ENCODE measurements at regions not wholly inside any gene's neighbourhood (a gene's known extent, or its start where the extent isn't known, plus 50 kb on each side); places are given as distances from the start of the nearest gene placed in this dataset.

DNA sequence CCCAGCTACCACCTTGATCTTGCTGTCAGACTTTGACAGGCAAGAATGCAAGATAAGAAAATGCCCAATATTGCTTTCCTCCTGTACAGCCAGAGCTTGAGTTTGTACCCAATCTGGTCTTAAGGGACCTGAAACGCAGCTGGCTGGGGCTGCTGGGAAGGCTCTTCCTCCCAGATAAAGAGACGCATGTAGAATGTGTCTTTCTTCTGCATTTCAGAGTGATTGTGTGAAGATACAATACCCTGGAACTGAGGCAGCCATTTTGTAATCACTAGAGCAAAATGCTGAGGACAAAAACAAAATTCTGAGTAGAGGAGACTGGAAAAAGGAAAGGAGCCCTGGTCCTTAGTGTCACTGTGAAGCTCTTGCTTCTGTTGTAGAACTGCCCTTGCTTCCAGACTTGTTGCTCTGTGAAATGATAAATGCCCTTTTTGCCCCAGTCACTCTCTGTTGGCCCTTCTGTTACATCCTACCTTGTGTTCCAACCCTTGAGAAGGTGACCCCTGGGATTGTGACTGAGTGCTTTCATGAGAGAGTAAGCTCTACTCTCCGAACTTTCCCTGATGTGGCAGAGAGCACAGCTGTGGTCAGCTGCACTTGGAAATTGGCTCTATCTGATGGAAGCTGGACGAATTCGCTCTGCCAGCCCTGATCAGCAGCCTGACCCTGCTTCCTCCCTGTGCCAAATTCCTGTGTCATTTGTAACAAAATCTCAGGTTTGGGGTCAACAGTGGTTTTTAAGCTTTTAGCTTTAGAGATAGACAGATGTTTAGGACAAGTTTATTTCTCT is 137.4 kb upstream of the RBMS1 start:
- in situ Hi-C loops (cut with MboI; ENCODE audit: low sequenced_read_pairs): no loop called here

GRCh38 chr2:160632084-160632975 is 138.7 kb upstream of the RBMS1 start:
- in situ Hi-C loops (cut with MboI; ENCODE audit: low sequenced_read_pairs): no loop called here

DNA sequence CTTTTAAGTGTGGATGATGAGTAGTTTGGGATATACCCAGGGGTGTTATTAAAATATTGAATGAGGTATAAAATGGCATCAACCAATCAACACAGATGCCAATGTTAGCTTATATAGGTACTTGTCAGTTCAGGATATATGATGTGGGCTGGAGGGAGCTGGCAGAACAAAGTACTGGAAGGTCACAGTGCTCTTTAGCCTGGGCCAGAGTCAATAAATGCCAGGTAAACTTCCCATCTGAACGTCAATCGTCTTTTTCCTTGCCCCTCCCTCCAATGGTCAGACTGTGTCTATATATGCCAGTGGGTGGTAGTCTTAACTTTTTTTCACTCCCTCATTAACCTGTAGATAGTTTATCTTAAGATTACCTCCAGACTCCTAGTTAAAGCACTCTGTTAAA is 140.8 kb upstream of the RBMS1 start:
- in situ Hi-C loops (cut with MboI; ENCODE audit: low sequenced_read_pairs): no loop called here

DNA sequence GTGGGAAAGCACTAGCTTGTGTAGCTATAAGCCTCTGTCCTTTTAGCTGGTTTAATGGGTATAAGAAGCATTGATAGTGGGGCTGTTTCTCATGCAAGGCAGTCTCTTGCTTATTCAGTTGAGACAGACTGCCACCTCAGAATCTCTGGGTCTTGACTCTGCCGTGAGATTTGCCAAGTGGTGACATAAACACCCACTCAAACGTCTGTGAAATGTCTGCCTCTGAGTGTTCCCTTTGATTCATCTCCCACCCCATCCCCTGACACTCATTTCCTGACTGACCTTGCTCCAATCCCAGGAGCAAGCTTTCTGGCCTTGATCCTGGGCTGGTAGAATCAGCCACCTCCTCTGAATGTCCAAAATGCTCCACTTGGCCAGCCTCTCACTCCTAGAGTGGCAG is 141.9 kb upstream of the RBMS1 start:
- in situ Hi-C loops (cut with MboI; ENCODE audit: low sequenced_read_pairs): no loop called here

- in situ Hi-C loops (cut with MboI; ENCODE audit: low sequenced_read_pairs): no loop called here
Measured at GRCh38 chr2:160639472-160639871, 145.9 kb upstream of the RBMS1 start.

GRCh38 chr2:160646684-160647444 is 153.3 kb upstream of the RBMS1 start:
- in situ Hi-C loops (cut with MboI; ENCODE audit: low sequenced_read_pairs): no loop called here

DNA sequence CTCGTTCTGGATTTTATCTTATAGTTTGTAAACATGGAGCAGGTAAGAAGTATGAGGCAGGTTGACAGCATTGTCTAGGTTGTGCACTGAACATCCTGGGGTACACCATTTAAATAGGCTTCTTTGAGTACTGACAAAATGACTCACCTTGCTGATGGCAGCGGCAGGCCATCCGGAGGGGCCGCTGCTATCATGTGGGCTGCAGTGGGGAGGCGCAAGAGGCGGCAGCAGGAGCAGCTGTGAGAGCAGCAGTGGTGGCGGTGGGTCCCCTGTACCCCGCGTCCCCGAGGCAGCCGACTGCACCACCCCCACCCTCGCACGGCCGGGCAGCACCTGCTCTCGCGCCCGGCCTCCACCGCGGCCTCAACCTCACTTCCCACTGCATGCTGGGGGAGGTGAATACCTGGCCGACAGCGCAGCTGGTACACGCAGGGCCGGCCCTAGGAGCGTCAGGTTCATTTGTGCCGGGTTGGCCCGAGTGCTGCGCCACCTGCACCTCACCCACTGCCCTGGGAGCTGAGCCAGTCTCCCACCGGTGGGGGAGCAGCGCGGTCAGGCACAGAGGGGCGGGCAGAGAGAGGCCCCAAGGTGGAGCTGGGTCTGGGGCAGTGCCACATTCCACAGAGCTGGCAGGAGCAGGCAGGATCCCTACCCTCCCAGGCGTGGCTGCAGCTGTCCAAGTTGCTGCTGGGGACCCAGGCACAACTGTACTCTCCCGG is 154.5 kb upstream of the RBMS1 start:
- in situ Hi-C loops (cut with MboI; ENCODE audit: low sequenced_read_pairs): no loop called here

- in situ Hi-C loops (cut with MboI; ENCODE audit: low sequenced_read_pairs): no loop called here
Measured at GRCh38 chr2:160649698-160650097, 156.1 kb upstream of the RBMS1 start.

GRCh38 chr2:160650196-160651118 is 156.8 kb upstream of the RBMS1 start:
- in situ Hi-C loops (cut with MboI; ENCODE audit: low sequenced_read_pairs): no loop called here

GRCh38 chr2:160651416-160652200 is 158.0 kb upstream of the RBMS1 start:
- in situ Hi-C loops (cut with MboI; ENCODE audit: low sequenced_read_pairs): no loop called here

DNA sequence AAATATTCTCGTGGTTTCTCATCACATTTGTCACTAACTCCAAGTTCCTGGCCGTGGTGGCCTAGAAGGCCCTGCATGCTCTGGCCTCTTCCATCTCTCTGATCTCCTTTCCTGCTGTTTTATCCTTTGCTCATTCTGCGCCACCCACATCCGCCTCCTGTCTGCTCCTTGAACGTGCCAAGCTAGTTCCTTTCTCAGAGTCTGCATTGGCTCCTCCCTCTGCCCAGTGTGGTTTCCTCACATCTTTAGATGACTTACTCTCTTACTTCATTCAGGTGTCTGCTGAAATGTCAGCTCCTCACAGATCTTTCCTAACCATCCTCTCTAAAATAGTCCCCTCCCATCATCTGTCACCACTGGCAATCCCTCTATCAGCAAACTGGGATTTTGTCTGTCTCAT is 158.6 kb upstream of the RBMS1 start:
- in situ Hi-C loops (cut with MboI; ENCODE audit: low sequenced_read_pairs): no loop called here

DNA sequence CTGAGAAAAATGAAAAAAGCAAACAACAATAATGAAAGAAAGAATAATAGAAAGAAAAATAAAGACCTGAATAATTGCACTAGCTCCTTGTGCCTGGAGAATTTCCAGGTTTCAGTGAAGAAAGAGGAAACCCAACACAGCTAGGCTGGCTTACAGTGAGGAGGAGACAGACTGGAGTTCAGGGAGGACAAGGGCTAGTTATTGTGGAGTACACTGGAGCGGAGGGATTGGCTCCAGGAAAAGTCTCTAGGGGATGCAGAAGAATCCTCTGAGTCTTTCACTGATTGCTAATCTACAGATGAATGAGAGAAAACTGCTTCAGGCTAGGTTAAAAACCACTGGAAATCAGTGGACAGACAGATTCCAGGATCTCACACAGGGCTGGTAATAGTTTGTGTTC is 163.6 kb upstream of the RBMS1 start:
- in situ Hi-C loops (cut with MboI; ENCODE audit: low sequenced_read_pairs): no loop called here

DNA sequence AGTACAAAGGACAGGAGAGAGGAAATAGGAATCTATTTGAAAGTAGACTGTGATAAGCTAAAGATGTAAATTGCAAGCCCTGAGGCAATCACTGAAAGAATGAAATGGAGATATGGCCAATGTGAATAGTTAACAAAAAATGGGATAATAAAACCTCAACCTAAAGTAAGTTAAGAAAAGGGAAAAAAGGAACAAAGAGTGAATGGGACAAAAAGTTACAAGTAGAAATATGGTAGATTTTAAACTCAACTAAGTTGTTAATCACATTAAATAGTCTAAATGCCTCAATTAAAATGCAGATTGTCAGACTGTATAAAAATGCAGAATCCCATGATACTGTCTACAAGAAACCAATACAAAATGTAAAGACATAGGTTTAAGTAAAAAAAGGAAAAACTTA is 165.2 kb upstream of the RBMS1 start:
- in situ Hi-C loops (cut with MboI; ENCODE audit: low sequenced_read_pairs): no loop called here

DNA sequence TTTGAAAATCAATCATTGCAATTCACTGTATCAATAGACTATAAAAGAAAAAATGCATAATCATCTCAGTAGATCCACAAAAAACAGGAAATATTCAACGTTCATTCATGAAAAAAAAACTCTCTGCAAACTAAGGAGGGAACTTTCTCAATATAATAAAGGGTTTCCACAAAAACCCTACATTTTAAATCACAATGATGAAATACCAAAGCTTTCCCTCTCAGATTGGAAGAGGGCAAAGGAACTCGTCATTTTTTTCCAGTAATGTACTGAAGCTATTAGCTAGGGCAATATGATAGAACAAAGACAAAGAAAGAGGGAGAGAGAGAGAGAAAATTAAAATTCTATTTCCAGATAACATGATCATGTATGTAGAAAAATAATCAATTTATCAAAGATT is 167.1 kb upstream of the RBMS1 start:
- in situ Hi-C loops (cut with MboI; ENCODE audit: low sequenced_read_pairs): no loop called here

DNA sequence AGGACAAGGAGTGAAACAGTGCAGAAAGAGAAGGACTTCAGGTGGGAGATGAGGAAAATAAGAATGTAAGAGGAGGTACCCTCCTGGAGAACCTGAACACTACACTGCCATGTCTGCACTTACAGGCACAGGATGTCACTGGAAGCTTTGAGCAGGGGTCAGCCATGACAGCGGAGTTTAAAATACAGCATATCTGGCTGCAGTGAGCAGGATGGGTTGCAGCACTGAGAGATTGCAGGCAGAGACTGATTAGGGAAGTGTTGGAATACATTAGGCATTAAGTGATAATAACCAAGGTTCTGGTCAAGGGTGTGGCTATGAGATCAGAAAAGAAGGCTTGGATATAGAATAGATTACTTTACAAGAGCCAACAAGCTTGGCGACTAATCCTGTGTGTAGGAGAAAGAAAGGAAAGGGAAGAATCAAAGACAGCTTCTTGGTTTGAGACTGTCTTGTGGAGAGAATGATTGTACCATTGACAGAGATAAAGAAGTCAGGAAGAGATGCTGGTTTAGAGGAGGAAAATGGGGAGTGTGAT is 171.1 kb upstream of the RBMS1 start:
- in situ Hi-C loops (cut with MboI; ENCODE audit: low sequenced_read_pairs): no loop called here

GRCh38 chr2:160666154-160667060 is 172.8 kb upstream of the RBMS1 start:
- in situ Hi-C loops (cut with MboI; ENCODE audit: low sequenced_read_pairs): no loop called here

GRCh38 chr2:160667811-160668210 is 174.2 kb upstream of the RBMS1 start:
- in situ Hi-C loops (cut with MboI; ENCODE audit: low sequenced_read_pairs): no loop called here

DNA sequence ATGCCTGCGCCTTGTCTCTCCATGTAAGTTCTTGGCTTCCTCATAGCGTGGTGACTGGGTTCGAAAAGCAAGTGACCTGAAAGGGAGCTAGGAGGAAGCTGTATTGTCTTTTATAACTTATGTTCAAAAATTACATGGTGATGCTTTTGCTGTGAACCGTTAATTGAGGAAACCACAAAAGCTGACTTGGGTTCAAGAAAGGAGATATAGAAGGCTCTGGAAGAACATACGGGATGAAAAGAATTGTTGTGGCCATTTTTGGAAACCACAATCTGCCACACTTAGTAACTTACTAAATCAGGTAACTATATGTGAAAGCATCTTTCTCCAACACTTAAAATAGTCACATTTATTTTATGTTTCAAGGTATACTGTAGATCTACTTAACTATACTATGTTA is 177.0 kb upstream of the RBMS1 start:
- in situ Hi-C loops (cut with MboI; ENCODE audit: low sequenced_read_pairs): no loop called here

All from HL-60/S4 treated with phorbol 12-myristate 13-acetate at 8.2 ng/mL for 4 days and 3 days (cell line).